HG03342 (cell line): ENCODE measurements at regions not wholly inside any gene's neighbourhood (a gene's known extent, or its start where the extent isn't known, plus 50 kb on each side); places are given as distances from the start of the nearest gene placed in this dataset.
"Not testable (repeated sequence)": the region's sequence is repeated elsewhere in the genome, so short reads cannot be mapped to it uniquely, and the experiment has no call there.

Source experiments
- ATAC-seq: cut with Tn5 transposase; IDR thresholded peaks from one replicate; pipeline ENCODE4 v1.9.1; 2021; ENCODE audit warnings: mild to moderate bottlenecking, moderate library complexity; ENCODE audit not compliant: unreplicated experiment

GRCh38 chr5:100398815-100399214 is 136.4 kb upstream of the FAM174A start:
- not testable (repeated sequence) for ATAC-seq

DNA sequence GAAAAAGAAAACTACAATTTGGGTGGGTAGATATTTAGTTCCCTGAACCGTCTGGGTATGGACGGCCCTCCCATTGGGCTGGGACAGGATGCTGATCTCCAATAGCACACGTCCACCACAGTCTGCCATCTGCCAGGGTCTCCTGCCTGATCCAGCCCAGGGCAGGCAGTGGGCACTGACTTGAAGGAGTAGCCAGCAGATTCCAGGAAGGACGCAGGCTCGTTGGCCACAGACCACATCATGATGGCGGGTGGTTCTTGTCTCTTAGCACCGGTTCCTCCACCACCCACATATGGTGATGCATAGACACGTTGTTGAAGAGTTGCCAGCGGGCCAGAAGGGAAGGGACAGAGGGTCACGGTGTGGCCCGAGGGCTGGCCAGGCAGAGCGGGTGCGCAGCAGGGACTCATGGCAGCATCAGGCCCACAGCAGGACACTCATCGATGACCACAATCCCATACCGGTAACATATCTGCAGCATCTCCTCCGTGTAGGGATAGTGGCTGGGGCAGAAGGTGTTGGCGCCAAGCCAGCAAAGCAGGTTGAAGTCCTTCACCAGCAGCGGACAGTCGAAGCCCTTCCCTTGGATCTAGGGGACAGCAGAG is 155.8 kb upstream of the FAM174A start:
- not testable (repeated sequence) for ATAC-seq

- ATAC-seq: not testable (repeated sequence)
Measured at GRCh38 chr5:100364757-100365478, 170.3 kb upstream of the FAM174A start.

GRCh38 chr5:100364343-100364742 is 170.8 kb upstream of the FAM174A start:
- ATAC-seq: not testable (repeated sequence)

DNA sequence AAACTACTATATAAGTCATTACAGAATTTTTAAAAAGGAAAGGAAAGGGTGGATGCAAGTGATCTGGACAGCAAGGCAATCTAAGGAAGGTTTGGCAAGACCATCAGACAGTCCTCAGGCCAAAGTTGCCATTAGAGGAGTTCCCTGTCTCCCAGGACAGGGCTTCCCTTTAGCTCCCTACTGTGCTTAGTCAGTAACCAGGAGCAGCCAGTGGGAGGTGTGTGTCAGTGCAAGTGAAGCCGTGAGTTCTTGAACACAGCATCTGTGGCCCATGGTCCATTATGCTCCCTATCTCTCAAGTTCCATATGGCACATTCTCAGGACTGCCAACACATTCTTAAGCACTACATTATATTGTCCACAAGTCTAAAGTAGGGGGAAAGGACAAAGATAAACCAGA is 175.2 kb upstream of the FAM174A start:
- not testable (repeated sequence) for ATAC-seq

- ATAC-seq: not testable (repeated sequence)
Measured at GRCh38 chr5:100346269-100346668, 188.9 kb upstream of the FAM174A start.

DNA sequence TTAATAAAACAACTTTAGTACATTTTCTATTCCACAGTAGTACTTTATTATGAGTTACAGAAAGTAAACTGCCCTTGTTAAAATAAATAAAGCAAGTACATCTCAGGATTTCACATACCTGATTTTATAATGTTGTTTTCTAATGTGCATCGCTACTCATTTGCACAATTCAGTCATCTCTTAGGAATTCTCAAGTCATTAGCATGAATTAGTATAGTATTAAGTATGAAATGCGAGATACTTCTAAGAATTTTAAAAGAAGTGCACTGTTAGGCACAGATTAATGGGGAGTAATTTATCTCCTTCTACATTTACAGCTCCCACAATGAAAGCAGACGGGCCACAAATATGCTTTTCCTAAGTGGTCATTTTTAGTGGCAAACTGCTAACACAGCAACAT is 193.7 kb upstream of the FAM174A start:
- not testable (repeated sequence) for ATAC-seq

GRCh38 chr5:100322483-100322882 is 212.7 kb upstream of the FAM174A start:
- no peak for ATAC-seq

- no peak for ATAC-seq
Measured at GRCh38 chr5:100319885-100320284, 215.3 kb upstream of the FAM174A start.

- no peak for ATAC-seq
Measured at GRCh38 chr5:100313657-100314056, 221.5 kb upstream of the FAM174A start.

- ATAC-seq: no peak
Measured at GRCh38 chr5:100311806-100312205, 223.4 kb upstream of the FAM174A start.

DNA sequence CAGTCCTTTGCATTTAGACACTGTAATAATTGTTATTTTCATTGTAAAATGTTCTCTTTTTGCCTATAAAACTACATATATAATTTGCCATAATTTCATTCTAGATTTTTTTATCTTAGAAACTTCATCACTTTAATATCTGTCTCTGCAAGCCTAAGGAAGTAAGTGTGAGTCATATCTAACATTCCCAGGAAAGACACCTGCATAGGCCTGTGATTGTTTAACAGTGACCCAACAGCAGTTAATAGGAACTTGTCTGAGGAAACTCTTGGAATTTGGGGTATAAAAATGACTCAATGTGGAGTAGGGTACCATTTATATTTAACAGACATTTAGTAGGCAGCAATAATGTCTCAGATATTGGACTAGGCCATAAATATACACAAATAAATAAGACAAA is 229.2 kb upstream of the FAM174A start:
- ATAC-seq: no peak

DNA sequence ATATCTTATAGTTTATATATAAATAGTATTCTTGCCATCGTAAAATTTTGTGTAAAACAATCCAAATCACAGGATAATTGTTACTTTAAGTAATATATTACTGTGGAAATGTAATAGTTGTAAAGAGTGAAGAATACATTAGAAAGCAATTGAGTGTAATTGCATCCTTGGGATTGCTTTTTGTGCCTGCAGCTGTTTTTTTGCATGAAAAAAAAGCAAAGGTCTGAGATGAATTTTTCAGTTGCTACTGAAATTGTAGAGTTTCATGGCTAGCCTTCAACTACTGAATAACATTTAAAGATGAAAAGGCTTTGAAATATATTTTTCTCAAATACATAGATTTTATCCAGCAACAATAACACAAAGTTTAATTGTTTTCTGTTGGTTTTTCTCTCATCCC is 232.0 kb upstream of the FAM174A start:
- ATAC-seq: no peak

DNA sequence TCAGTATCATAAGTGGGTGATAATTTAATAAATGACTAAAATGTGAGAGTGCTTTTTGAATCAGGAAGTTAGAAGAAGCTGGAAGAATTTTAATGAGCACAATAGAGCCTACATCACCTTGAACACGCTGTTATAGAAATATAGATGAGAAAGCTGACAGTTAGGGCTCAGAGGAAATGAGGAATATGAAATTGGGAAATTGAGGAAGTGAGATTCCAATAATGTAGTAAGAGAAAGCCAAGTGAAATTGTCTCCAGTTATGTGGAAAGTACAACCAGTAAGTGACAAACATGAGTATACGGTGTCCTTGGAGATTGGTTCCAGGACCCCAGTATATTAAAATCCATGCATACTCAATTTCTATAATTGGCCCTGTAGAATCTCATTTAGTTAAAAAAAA is 235.9 kb upstream of the FAM174A start:
- ATAC-seq: no peak

DNA sequence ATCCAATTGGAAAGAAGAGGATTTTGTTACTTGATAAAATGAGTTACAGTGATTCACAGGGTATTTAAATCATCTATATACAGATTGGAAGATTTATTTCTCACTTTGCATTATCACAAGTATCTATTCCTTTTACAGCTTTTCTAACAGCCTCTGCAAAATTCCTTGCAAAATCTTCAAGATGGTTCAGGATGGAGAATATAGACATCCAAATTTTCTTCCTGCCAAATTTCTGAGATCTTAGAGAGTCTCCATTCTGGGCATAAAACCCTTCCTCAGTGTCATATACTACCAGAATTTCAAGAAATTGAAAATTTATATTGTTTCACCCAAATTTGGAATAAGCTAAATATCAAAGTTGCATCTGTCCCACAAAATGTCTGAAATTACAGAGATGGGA is 259.1 kb upstream of the FAM174A start:
- ATAC-seq: no peak

DNA sequence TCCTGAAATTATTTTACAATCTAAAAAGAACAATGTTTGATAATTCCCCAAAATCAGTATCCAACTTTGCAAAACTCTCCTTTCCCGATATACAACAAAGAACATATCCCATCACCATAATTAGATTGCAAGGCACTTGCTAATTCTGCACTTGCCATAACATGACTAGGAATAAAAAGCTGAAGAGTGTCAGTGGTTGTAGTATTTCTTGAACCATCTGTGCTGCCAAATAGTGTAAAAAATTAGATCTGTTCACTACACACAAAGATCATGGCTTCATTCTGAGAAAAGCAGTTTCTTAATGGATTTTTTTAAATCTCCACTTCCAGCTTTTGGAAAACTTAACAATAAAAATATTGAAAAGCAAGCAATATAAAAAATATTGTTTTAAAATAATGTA is 259.5 kb upstream of the FAM174A start:
- no peak for ATAC-seq

- no peak for ATAC-seq
Measured at GRCh38 chr5:100273846-100274580, 261.2 kb upstream of the FAM174A start.

DNA sequence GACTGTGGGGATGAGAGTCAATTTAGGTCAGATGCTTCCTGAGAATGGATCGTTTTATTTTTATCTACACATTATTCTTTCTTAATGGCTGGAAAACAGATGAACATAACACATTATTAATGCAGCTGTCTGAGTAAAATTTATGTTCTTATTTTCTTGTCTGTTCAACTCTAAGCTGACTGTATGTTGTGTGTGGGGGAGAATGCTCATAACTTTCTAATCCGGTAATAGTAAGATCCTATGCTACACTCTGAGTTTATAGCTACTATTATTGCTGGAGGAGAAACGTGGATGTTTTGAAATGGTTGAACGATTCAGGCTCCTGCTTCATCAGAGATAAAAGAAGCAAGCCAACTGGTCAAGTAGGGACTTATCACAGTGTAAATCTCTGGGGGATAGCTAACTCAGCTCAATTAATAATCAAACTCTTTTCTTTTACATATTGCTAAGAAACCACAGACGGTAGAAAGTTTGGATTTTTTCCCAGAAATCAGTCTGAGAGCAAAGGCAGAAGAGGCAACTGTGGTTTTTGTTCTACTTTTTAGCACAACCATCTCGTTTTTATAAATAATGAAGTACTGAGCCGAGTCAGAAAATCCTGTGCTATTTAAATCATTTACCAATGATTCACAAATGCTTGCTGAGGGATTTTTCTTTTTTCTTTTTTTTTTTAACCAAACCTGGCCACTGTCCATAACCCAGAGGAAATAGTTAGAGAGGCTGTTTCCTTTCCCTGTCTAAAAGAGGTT is 265.0 kb upstream of the FAM174A start:
- peak; percentile 52 for ATAC-seq

GRCh38 chr5:100260968-100261367 is 274.2 kb upstream of the FAM174A start:
- ATAC-seq: no peak

DNA sequence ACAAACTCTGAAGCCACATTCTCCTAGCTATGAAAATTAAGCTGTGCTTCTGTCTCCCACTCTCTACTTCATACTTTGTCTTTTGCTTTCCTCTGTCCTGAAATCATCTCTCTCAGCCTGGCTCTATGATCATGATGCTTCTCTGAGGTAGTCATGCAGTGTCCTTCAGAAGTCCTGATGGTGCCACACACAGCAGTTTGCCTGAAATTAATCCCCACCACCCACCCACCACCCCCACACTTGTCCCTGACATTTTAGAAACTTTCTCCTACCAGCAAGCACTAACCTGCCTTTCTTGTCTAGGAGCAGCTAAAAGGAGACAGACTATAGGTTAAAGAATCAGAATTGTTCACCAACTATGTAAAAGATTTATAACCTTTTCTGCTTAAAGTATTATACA is 282.2 kb upstream of the FAM174A start:
- no peak for ATAC-seq

DNA sequence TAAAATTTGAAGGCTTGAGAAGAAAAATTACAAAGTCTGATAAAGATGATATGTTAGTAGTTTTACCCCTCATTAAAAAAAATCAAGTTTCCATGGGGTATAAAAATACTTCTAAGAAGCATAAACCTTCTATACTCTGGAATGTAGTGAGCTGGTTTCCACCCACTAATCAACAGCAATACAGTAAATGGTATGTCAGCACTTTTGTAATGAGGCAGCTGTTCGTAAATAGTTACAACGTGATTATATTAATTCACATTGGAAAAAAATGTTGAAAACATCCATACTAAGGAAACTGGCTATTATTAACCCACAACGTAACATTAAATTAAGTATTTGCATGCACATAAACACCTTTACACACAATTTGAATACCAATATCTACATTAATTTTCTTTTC is 283.1 kb upstream of the FAM174A start:
- ATAC-seq: no peak
